GM23338 (cell line): ENCODE measurements at regions not wholly inside any gene's neighbourhood (a gene's known extent, or its start where the extent isn't known, plus 50 kb on each side); places are given as distances from the start of the nearest gene placed in this dataset.

Source experiments
- CREB1 ChIP-seq: fragments of 250-450 bp; sonication (Bioruptor Pico); IDR thresholded peaks from 2 replicates; pipeline ENCODE4 v1.5.0; 2020; ENCODE audit warnings: low read depth, mild to moderate bottlenecking, moderate library complexity
- EZH2 ChIP-seq: fragments of 200-600 bp; sonication (generic); IDR thresholded peaks from one replicate; pipeline ENCODE4 v1.8.0; 2017; ENCODE audit warnings: antibody characterized with exemption, mild to moderate bottlenecking, low read depth; ENCODE audit not compliant: unreplicated experiment
- EZH2phosphoT487 ChIP-seq: fragments of 200-600 bp; sonication (generic); IDR thresholded peaks from one replicate; pipeline ENCODE4 v1.8.1; 2018; ENCODE audit warnings: antibody characterized with exemption; ENCODE audit not compliant: unreplicated experiment
- JUNB ChIP-seq: IDR thresholded peaks from one replicate; pipeline ENCODE4 v1.6.1; 2016; ENCODE audit warnings: antibody characterized with exemption; ENCODE audit not compliant: unreplicated experiment
- POLR2AphosphoS5 ChIP-seq: IDR thresholded peaks from 2 replicates; pipeline ENCODE4 v1.6.1; 2016; ENCODE audit warnings: antibody characterized with exemption, low read depth
- ZNF114 ChIP-seq: fragments of 250-450 bp; sonication (Bioruptor Pico); IDR thresholded peaks from 2 replicates; pipeline ENCODE4 v1.5.0; 2020; ENCODE audit warnings: mild to moderate bottlenecking, moderate library complexity
- TF ChIP-seq, protein P1 (sequence below), 2 experiments: fragments of 200-600 bp in 1 of 2; sonication (generic) in 1 of 2; conservative IDR thresholded peaks; 2 replicates each; pipeline versions ENCODE4 v1.5.1 to v1.6.1; 2016 to 2017; ENCODE audit warnings: antibody characterized with exemption in 2 of 2, low read depth in 2 of 2, mild to moderate bottlenecking in 2 of 2, moderate library complexity in 1 of 2
- TF ChIP-seq, protein P2 (sequence below): IDR thresholded peaks from one replicate; pipeline ENCODE4 v1.6.1; 2018; ENCODE audit warnings: antibody characterized with exemption; ENCODE audit not compliant: unreplicated experiment
- TF ChIP-seq, protein P3 (sequence below): IDR thresholded peaks from 2 replicates; pipeline ENCODE4 v1.6.1; 2016; ENCODE audit warnings: antibody characterized with exemption

DNA sequence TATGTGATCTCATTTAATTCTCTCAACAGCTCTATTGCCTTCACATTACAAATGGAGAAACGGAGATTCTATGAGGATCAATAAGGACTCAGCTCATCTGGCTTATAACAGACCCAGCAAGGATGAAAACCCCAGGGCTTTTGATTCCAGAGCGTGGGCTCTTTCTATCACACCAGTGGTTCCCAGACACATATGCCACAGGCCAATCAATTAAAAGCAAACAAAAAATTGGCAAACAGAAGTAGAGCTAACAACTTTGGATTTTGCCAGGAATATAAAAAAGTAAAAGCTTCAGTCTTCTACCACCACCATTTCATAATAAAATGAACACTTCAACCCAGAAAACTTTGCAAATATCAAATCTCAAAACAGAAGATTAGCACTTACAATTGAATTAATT lies 71.1 kb upstream of the FAT3 start:
- TF ChIP-seq, protein P1, sequence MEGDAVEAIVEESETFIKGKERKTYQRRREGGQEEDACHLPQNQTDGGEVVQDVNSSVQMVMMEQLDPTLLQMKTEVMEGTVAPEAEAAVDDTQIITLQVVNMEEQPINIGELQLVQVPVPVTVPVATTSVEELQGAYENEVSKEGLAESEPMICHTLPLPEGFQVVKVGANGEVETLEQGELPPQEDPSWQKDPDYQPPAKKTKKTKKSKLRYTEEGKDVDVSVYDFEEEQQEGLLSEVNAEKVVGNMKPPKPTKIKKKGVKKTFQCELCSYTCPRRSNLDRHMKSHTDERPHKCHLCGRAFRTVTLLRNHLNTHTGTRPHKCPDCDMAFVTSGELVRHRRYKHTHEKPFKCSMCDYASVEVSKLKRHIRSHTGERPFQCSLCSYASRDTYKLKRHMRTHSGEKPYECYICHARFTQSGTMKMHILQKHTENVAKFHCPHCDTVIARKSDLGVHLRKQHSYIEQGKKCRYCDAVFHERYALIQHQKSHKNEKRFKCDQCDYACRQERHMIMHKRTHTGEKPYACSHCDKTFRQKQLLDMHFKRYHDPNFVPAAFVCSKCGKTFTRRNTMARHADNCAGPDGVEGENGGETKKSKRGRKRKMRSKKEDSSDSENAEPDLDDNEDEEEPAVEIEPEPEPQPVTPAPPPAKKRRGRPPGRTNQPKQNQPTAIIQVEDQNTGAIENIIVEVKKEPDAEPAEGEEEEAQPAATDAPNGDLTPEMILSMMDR (conservative IDR thresholded peaks at IDR 0.05; ENCODE audit: low read depth in 2 of 2) = no peak
- TF ChIP-seq, protein P2, sequence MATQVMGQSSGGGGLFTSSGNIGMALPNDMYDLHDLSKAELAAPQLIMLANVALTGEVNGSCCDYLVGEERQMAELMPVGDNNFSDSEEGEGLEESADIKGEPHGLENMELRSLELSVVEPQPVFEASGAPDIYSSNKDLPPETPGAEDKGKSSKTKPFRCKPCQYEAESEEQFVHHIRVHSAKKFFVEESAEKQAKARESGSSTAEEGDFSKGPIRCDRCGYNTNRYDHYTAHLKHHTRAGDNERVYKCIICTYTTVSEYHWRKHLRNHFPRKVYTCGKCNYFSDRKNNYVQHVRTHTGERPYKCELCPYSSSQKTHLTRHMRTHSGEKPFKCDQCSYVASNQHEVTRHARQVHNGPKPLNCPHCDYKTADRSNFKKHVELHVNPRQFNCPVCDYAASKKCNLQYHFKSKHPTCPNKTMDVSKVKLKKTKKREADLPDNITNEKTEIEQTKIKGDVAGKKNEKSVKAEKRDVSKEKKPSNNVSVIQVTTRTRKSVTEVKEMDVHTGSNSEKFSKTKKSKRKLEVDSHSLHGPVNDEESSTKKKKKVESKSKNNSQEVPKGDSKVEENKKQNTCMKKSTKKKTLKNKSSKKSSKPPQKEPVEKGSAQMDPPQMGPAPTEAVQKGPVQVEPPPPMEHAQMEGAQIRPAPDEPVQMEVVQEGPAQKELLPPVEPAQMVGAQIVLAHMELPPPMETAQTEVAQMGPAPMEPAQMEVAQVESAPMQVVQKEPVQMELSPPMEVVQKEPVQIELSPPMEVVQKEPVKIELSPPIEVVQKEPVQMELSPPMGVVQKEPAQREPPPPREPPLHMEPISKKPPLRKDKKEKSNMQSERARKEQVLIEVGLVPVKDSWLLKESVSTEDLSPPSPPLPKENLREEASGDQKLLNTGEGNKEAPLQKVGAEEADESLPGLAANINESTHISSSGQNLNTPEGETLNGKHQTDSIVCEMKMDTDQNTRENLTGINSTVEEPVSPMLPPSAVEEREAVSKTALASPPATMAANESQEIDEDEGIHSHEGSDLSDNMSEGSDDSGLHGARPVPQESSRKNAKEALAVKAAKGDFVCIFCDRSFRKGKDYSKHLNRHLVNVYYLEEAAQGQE = no peak
- TF ChIP-seq EZH2phosphoT487 (no peak), POLR2AphosphoS5 (no peak), EZH2 (no peak), CREB1 (CRISPR knock-in tag) (no peak), ZNF114 (no peak), JUNB (no peak)
- TF ChIP-seq, protein P3, sequence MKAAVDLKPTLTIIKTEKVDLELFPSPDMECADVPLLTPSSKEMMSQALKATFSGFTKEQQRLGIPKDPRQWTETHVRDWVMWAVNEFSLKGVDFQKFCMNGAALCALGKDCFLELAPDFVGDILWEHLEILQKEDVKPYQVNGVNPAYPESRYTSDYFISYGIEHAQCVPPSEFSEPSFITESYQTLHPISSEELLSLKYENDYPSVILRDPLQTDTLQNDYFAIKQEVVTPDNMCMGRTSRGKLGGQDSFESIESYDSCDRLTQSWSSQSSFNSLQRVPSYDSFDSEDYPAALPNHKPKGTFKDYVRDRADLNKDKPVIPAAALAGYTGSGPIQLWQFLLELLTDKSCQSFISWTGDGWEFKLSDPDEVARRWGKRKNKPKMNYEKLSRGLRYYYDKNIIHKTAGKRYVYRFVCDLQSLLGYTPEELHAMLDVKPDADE = no peak
